Erythroblast (primary cell): ENCODE measurements at regions not wholly inside any gene's neighbourhood (a gene's known extent, or its start where the extent isn't known, plus 50 kb on each side); places are given as distances from the start of the nearest gene placed in this dataset.

Experiments
- DNase-seq, 2 experiments: peaks; one replicate each; lab custom pipeline; 2025; lab: John Stamatoyannopoulos, UW
- GATA1 ChIP-seq: IDR thresholded peaks from 2 replicates; pipeline ENCODE4 v1.6.1; 2011; ENCODE audit warnings: low read depth, mild to moderate bottlenecking, control low read depth, low read length, moderate library complexity
- POLR2A ChIP-seq: IDR thresholded peaks from 2 replicates; pipeline ENCODE4 v1.6.1; 2011; ENCODE audit warnings: mild to moderate bottlenecking, low read length

GRCh38 chr13:86087244-86087643 lies 288.0 kb upstream of the SLITRK6 start:
- DNase-seq = no peak
- TF ChIP-seq GATA1 (no peak), POLR2A (no peak)

GRCh38 chr13:86085890-86086289 lies 286.7 kb upstream of the SLITRK6 start:
- no peak for DNase-seq
- TF ChIP-seq POLR2A = no peak
- no peak for TF ChIP-seq GATA1

- TF ChIP-seq POLR2A = no peak
- TF ChIP-seq GATA1 = no peak
These were observed 282.9 kb upstream of the SLITRK6 start for GRCh38 chr13:86082121-86082520.

GRCh38 chr13:86080340-86080995 lies 281.2 kb upstream of the SLITRK6 start:
- no peak for TF ChIP-seq POLR2A
- TF ChIP-seq GATA1 = no peak
- DNase-seq = no peak

More at GRCh38 chr13:86082121-86082520, 282.9 kb upstream of the SLITRK6 start:
- no peak for DNase-seq

GRCh38 chr13:86066611-86067365 lies 267.6 kb upstream of the SLITRK6 start:
- DNase-seq = no peak
- TF ChIP-seq POLR2A = no peak

- no peak for DNase-seq
- TF ChIP-seq POLR2A = no peak
- TF ChIP-seq GATA1 = no peak
These were observed 252.9 kb upstream of the SLITRK6 start for GRCh38 chr13:86052141-86052540.

- DNase-seq = no peak
- no peak for TF ChIP-seq GATA1
- no peak for TF ChIP-seq POLR2A
These were observed 252.2 kb upstream of the SLITRK6 start for GRCh38 chr13:86051134-86052103.

- TF ChIP-seq POLR2A = no peak
- TF ChIP-seq GATA1 = no peak
- no peak for DNase-seq
These were observed 239.3 kb upstream of the SLITRK6 start for GRCh38 chr13:86038490-86038889.

GRCh38 chr13:86020351-86021002 lies 221.3 kb upstream of the SLITRK6 start:
- no peak for TF ChIP-seq GATA1
- no peak for TF ChIP-seq POLR2A
- no peak for DNase-seq

GRCh38 chr13:86006317-86006716 lies 207.1 kb upstream of the SLITRK6 start:
- no peak for DNase-seq
- TF ChIP-seq GATA1 (no peak), POLR2A (no peak)

- no peak for DNase-seq
- no peak for TF ChIP-seq GATA1
- TF ChIP-seq POLR2A = no peak
These were observed 203.8 kb upstream of the SLITRK6 start for GRCh38 chr13:86003029-86003428.

GRCh38 chr13:86000546-86000945 lies 201.3 kb upstream of the SLITRK6 start:
- TF ChIP-seq GATA1 (no peak), POLR2A (no peak)

GRCh38 chr13:85997587-85997986 lies 198.4 kb upstream of the SLITRK6 start:
- DNase-seq = no peak
- no peak for TF ChIP-seq POLR2A
- TF ChIP-seq GATA1 = no peak

More at GRCh38 chr13:86000546-86000945, 201.3 kb upstream of the SLITRK6 start:
- DNase-seq = no peak
